ENCODE measurements at regions not wholly inside any gene's neighbourhood (a gene's known extent, or its start where the extent isn't known, plus 50 kb on each side); places are given as distances from the start of the nearest gene placed in this dataset.

- TF ChIP-seq CTCF (IDR thresholded peaks at IDR 0.05): no peak
- no peak for TF ChIP-seq POLR2AphosphoS5 (IDR thresholded peaks at IDR 0.05)
Observed at GRCh38 chr15:24076090-24076784, 389.1 kb upstream of the NDN start.

Measured in breast epithelium (tissue), 3 donors.